ENCODE measurements at regions not wholly inside any gene's neighbourhood (a gene's known extent, or its start where the extent isn't known, plus 50 kb on each side); places are given as distances from the start of the nearest gene placed in this dataset.

DNA sequence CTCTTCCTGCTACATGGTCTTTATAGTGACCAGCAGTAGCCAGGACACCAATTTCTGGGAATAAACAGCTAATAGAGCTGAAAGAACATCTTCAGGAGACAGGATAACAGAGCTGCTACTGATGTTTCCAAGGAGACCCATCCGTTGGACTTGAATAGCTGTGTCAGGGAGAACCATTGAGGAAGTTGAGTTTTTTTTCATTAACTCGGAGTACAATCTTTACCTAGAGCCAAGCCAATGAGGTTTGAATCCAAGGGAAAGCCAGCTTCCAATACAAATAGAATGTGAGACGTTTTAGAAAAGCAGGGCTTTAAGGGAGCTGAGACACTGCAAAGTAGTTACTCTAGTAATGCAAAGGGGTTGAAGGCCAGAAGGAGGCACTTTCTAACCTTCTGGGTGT, 136.1 kb upstream of the FRMD6 start:
- no peak for DNase-seq (ENCODE audit: low read depth)

GRCh38 chr14:51516706-51517395, 134.9 kb upstream of the FRMD6 start:
- DNase-seq (ENCODE audit: low read depth) = no peak

GRCh38 chr14:51518280-51518679, 133.4 kb upstream of the FRMD6 start:
- DNase-seq (ENCODE audit: low read depth) = no peak

GRCh38 chr14:51518711-51519110, 133.0 kb upstream of the FRMD6 start:
- DNase-seq (ENCODE audit: low read depth) = no peak

GRCh38 chr14:51520087-51520486, 131.6 kb upstream of the FRMD6 start:
- DNase-seq (ENCODE audit: low read depth) = no peak

DNA sequence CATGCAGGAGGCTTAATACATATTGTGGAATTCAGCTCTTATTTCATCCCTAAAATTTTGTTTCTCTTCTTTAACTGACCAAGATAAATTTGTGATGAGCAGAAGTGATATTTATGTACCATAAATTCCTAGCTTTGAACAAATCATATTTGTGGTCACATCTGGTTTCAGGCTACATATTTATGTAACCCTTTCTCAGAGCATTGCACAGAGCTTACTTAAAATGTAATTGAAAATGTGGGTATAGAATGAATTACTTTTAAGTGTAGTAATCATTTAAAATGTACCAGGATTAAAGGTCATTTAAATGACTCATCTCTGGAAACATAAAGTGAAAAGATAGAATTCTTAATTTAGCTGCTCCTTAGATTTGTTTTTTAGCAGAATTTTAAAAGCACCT, 129.9 kb upstream of the FRMD6 start:
- DNase-seq (ENCODE audit: low read depth) = peak; percentile 54

DNA sequence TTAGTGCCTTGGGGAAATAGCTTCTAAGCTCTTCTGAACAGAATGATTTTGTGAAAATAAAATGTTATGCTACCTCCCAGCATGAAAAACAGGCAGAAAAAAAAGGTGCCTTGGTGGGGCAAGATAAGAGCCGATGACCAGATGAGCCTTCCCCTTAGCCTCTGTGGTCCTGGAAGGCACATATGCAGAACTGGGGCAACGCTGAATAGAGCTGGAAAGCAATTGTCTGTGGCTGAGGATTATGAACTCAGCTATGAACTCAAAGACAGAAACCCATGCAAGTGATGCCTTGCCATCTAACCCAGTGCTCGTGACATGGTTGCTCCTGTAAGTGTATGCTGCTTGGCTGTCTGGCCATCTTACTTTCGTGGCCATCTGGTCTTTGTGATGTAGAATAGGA, 128.5 kb upstream of the FRMD6 start:
- no peak for DNase-seq (ENCODE audit: low read depth)

GRCh38 chr14:51525739-51526138, 126.0 kb upstream of the FRMD6 start:
- no peak for DNase-seq (ENCODE audit: low read depth)

- no peak for DNase-seq (ENCODE audit: low read depth)
These were observed 124.6 kb upstream of the FRMD6 start for GRCh38 chr14:51527073-51527472.

DNA sequence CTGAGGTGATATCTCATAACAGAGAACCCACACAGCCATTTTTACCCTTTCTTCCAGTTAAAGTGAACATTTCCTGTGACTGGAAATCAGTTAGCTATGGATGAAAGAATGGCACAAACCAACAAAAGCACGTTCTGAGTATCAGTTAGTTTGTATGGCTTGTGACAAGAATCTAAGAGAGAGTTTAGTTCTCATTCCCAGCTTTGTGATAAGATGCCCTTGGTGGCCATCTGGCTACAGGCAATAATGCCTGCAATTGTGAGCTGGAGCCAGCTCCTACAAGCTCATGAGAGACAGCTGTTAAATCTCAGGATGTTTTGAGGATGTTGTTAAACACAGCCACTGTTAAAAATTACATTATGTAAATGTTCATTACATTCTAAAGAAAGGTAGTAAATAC, 122.0 kb upstream of the FRMD6 start:
- DNase-seq (ENCODE audit: low read depth) = no peak

- peak; percentile 80 for DNase-seq (ENCODE audit: low read depth)
These were observed 118.5 kb upstream of the FRMD6 start for GRCh38 chr14:51533160-51533559.

GRCh38 chr14:51533872-51534553, 117.7 kb upstream of the FRMD6 start:
- no peak for DNase-seq (ENCODE audit: low read depth)

- DNase-seq (ENCODE audit: low read depth) = no peak
These were observed 117.1 kb upstream of the FRMD6 start for GRCh38 chr14:51534610-51535011.

DNA sequence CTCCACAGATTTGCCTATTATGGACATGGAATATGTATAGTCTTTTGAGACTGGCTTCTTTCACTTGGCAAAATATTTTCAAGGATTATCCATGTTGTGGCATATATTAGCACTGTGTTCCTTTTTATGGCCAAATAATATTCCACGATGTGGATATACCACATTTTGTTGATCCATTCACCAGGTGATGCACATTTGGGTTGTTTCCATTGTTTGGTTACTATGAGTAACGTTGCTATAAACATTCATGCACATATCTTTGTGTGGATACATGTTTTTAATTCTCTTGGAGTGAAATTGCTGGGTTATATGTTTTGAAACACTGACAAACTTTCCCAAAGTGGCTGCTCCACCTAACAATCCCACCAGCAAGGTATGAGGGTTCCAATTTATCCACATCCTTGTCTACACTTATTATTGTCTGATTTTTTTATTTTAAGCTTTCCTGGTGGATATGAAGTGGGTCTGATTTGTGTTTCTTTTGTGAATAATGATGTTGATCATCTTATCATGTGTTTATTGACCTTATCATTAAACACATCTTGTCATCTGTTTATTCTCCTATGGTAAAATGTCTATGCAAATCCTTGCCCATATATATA, 116.2 kb upstream of the FRMD6 start:
- no peak for DNase-seq (ENCODE audit: low read depth)

DNA sequence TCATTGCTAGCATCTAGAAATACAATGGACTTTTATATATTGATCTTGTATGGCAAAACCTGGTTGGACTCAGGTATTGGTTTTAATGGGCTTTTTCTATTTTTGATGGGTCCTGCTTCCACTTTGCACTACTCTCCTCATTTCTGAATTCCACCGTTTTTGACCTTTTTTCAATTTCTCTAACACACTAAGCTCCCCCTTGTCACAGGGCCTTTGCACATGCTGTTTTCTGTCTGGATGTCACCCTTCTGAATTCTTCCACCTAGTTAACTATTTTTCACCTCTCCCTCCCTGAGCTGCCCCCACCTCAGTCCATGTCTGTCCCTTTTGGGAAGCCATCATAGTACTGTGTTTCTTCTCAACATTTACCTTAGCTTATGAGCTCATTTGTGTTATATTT, 112.7 kb upstream of the FRMD6 start:
- DNase-seq (ENCODE audit: low read depth) = no peak

- DNase-seq (ENCODE audit: low read depth) = peak; percentile 74
These were observed 112.1 kb upstream of the FRMD6 start for GRCh38 chr14:51539571-51540037.

- DNase-seq (ENCODE audit: low read depth) = no peak
These were observed 111.3 kb upstream of the FRMD6 start for GRCh38 chr14:51540364-51540763.

- no peak for DNase-seq (ENCODE audit: low read depth)
These were observed 107.2 kb upstream of the FRMD6 start for GRCh38 chr14:51544471-51544870.

DNA sequence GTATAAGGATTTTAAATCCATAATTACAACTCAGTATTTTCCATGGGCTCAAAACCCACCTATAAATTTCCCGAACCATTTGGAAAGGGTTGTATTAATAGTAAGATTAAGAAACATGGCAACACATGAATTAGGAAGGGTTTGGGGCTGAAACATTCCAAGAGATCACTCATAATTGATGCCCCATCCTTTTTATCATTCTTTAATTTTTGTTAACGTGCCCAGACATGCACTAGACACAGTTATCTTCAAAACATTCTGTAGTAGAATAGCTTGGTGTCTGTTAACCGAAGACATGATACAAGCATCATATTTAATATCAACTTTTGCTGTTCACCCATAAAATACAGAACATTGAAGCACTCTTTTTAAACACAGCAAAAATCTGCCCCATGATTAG, 106.8 kb upstream of the FRMD6 start:
- no peak for DNase-seq (ENCODE audit: low read depth)

- no peak for DNase-seq (ENCODE audit: low read depth)
These were observed 106.3 kb upstream of the FRMD6 start for GRCh38 chr14:51545396-51545795.

GRCh38 chr14:51546099-51546498, 105.6 kb upstream of the FRMD6 start:
- DNase-seq (ENCODE audit: low read depth) = no peak

DNA sequence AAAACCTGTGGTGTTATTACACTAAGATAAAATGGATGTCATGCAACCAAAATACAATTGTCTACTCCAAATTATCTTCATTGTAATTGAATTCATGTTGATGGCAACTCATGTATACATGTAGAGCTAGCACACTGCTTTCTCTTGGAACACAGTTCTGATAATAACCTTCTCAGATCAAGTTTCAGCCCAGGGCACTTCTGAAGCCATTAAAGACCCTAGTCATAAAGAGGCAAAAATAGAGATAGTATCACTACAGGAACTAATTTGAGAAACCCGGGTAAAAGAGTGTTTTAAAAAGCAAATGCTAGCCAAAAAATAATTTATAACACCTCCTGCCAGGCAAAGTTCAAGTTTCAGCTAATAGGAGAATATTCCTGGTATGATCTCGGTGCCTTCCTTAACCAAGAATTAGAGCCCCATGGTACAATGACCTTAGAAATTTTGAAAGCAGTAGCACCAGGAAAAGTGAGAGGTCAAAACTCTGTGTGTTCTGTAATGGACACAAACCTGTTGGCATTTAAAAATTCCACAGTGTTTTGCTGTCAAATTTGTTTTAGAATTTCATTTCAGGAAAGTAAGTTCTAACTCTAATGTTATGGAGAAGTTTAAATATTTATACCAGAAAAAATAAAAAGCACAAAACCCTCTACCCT, 105.0 kb upstream of the FRMD6 start:
- no peak for DNase-seq (ENCODE audit: low read depth)

DNA sequence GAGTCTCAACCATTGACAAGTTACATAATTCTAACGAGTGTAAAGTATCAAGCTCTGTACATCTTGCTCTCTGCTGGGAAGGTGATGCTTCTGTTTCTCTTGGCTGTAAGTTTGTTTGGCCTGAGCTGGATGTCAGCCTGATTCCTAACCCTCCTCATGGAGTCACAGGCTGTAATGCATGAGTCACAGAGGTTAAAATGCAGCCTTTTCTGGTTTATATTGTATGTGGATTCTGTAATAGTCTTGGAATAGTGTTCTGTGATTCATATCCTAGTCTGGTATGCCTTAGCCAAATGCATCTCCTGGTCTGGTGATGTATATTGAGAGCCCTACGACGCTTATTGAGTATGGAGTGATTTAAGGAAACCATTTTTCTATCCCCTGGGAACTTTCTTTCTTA, 104.5 kb upstream of the FRMD6 start:
- peak; percentile 99 for DNase-seq (ENCODE audit: low read depth)

Measured in GM04503 (cell line).